Liver (tissue), 7 donors: ENCODE measurements at regions not wholly inside any gene's neighbourhood (a gene's known extent, or its start where the extent isn't known, plus 50 kb on each side); places are given as distances from the start of the nearest gene placed in this dataset.

Experiments
- DNase-seq: peaks from one replicate; pipeline ENCODE4 v3.0.0-alpha.2; 2017; ENCODE audit warnings: low spot score
- H3K27ac ChIP-seq, 2 donors: one replicate each; pipeline ENCODE4 v1.7.0; 2013; ENCODE audit warnings: inconsistent platforms in 2 of 2, low read length in 2 of 2, control low read depth in 1 of 2, low read depth in 1 of 2, mild to moderate bottlenecking in 1 of 2
- H3K27me3 ChIP-seq, 4 donors: one replicate each; pipeline versions ENCODE4 v1.6.1 to v1.7.0; 2013; ENCODE audit warnings: low read length in 3 of 4, inconsistent platforms in 1 of 4, mild to moderate bottlenecking in 1 of 4, moderate library complexity in 1 of 4; ENCODE audit not compliant: control insufficient read depth in 4 of 4, insufficient read depth in 4 of 4
- H3K36me3 ChIP-seq, 4 donors: one replicate each; pipeline versions ENCODE4 v1.6.1 to v1.7.0; 2013; ENCODE audit warnings: low read length in 3 of 4, mild to moderate bottlenecking in 3 of 4, low read depth in 1 of 4, moderate library complexity in 1 of 4; ENCODE audit not compliant: control insufficient read depth in 4 of 4, insufficient read depth in 3 of 4
- H3K4me1 ChIP-seq, 4 donors: one replicate each; pipeline versions ENCODE4 v1.6.1 to v1.7.0; 2013; ENCODE audit warnings: low read length in 3 of 4, mild to moderate bottlenecking in 3 of 4, moderate library complexity in 1 of 4; ENCODE audit not compliant: control insufficient read depth in 4 of 4, insufficient read depth in 4 of 4
- H3K4me3 ChIP-seq, 3 donors: one replicate each; pipeline versions ENCODE4 v1.6.1 to v1.7.0; 2013; ENCODE audit warnings: low read length in 3 of 3, control low read depth in 1 of 3, low read depth in 1 of 3, mild to moderate bottlenecking in 1 of 3
- H3K9ac ChIP-seq, 2 donors: one replicate each; pipeline ENCODE4 v1.7.0; 2013; ENCODE audit warnings: low read length in 2 of 2, mild to moderate bottlenecking in 2 of 2, moderate library complexity in 2 of 2, control low read depth in 1 of 2, low read depth in 1 of 2
- H3K9me3 ChIP-seq, 4 donors: one replicate each; pipeline versions ENCODE4 v1.6.1 to v1.7.0; 2013; ENCODE audit warnings: low read length in 3 of 4; ENCODE audit not compliant: control insufficient read depth in 4 of 4
- FOXA1 ChIP-seq: IDR thresholded peaks from 2 replicates; pipeline ENCODE4 v1.6.1; 2016; ENCODE audit warnings: antibody characterized with exemption
- FOXA2 ChIP-seq: IDR thresholded peaks from 2 replicates; pipeline ENCODE4 v1.6.1; 2016; ENCODE audit warnings: antibody characterized with exemption
- GABPA ChIP-seq, 2 donors: IDR thresholded peaks in 1 of 2; conservative IDR thresholded peaks in 1 of 2; 2 replicates each; pipeline ENCODE4 v1.6.1; 2016; ENCODE audit warnings: antibody characterized with exemption in 2 of 2, mild to moderate bottlenecking in 1 of 2, moderate library complexity in 1 of 2
- HNF4G ChIP-seq: IDR thresholded peaks from 2 replicates; pipeline ENCODE4 v1.6.1; 2016; ENCODE audit warnings: antibody characterized with exemption
- JUND ChIP-seq, 2 donors: IDR thresholded peaks; 2 replicates each; pipeline ENCODE4 v1.6.1; 2016; ENCODE audit warnings: antibody characterized with exemption in 2 of 2
- NR2F2 ChIP-seq: IDR thresholded peaks from 2 replicates; pipeline ENCODE4 v1.6.1; 2016; ENCODE audit warnings: antibody characterized with exemption
- RAD21 ChIP-seq, 2 donors: IDR thresholded peaks; 2 replicates each; pipeline ENCODE4 v1.6.1; 2016; ENCODE audit warnings: antibody characterized with exemption in 2 of 2, mild to moderate bottlenecking in 2 of 2
- RXRA ChIP-seq, 2 donors: IDR thresholded peaks; 2 replicates each; pipeline ENCODE4 v1.6.1; 2017 to 2018; ENCODE audit warnings: antibody characterized with exemption in 2 of 2, mild to moderate bottlenecking in 1 of 2
- SP1 ChIP-seq: IDR thresholded peaks from 2 replicates; pipeline ENCODE4 v1.6.1; 2018; ENCODE audit warnings: antibody characterized with exemption, mild to moderate bottlenecking
- TAF1 ChIP-seq: conservative IDR thresholded peaks from 2 replicates; pipeline ENCODE4 v1.6.1; 2016; ENCODE audit warnings: antibody characterized with exemption, mild to moderate bottlenecking
- YY1 ChIP-seq: IDR thresholded peaks from 2 replicates; pipeline ENCODE4 v1.6.1; 2016; ENCODE audit warnings: antibody characterized with exemption, mild to moderate bottlenecking
- WGBS: extraction: QIAGEN DNeasy Blood & Tissue Kit; methylation state at CpG from one replicate; pipeline ENCODE4 v1.1.7; 2013; 5-methylcytosine and 5-hydroxymethylcytosine counted together
- TF ChIP-seq, protein P1 (sequence below): IDR thresholded peaks from 2 replicates; pipeline ENCODE4 v1.6.1; 2016; ENCODE audit warnings: antibody characterized with exemption
- TF ChIP-seq, protein P2 (sequence below): IDR thresholded peaks from 2 replicates; pipeline ENCODE4 v1.6.1; 2016; ENCODE audit warnings: antibody characterized with exemption, mild to moderate bottlenecking
- TF ChIP-seq, protein P3 (sequence below): IDR thresholded peaks from 2 replicates; pipeline ENCODE4 v1.6.1; 2016; ENCODE audit warnings: antibody characterized with exemption
- donor health status: healthy.
- donor health status: healthy.
- donor health status: healthy.
- donor health status: healthy.

DNA sequence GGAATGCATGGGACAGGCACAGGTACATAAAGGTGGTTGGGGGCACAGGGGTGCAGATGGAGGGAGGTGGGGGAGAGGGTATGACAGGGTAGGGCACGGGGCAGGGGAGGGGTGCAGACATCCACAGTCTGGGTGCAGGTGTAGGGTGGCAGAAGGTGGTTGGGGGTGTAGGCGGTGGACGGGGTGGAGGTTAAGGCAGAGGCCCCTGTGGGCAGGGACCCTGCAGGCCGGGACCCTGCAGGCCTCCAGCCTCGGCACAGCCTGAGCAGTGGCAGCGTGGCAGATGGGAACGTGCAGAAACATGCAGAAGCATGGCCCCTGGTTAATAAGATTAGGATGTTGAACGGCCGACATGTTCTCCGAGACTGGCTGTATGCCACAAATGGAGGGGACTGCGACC lies 115.2 kb downstream of the RBFOX3 start:
- DNase-seq, result no peak
- WGBS, result 80% methylated on average over 11 of the region's 11 CpGs
- Histone ChIP-seq H3K4me1 (no peaks in the 10 kb centered on the region), H3K4me3 (no peak overlapping the region), H3K9me3 (peaks cover 0 to 3% (median under 1%) of the 10 kb centered on the region in 4 donors), H3K27ac (no peak overlapping the region), H3K27me3 (peaks cover 0 to 2% (median 0%) of the 10 kb centered on the region in 4 donors), H3K9ac (no peak overlapping the region), H3K36me3 (no peaks in the 10 kb centered on the region)
- no peak for TF ChIP-seq YY1
- TF ChIP-seq JUND (IDR thresholded peaks at IDR 0.05), result no peak
- no peak for TF ChIP-seq FOXA2
- TF ChIP-seq NR2F2, result no peak
- no peak for TF ChIP-seq RXRA (IDR thresholded peaks at IDR 0.05)
- TF ChIP-seq RAD21 (IDR thresholded peaks at IDR 0.05), result no peak
- TF ChIP-seq HNF4G, result no peak
- TF ChIP-seq SP1, result no peak
- TF ChIP-seq, protein P1, sequence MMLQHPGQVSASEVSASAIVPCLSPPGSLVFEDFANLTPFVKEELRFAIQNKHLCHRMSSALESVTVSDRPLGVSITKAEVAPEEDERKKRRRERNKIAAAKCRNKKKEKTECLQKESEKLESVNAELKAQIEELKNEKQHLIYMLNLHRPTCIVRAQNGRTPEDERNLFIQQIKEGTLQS, result no peak
- TF ChIP-seq TAF1, result no peak
- no peak for TF ChIP-seq GABPA (IDR thresholded peaks at IDR 0.05 in 1 of 2, conservative IDR thresholded peaks at IDR 0.05 in 1 of 2)
- TF ChIP-seq FOXA1, result no peak

DNA sequence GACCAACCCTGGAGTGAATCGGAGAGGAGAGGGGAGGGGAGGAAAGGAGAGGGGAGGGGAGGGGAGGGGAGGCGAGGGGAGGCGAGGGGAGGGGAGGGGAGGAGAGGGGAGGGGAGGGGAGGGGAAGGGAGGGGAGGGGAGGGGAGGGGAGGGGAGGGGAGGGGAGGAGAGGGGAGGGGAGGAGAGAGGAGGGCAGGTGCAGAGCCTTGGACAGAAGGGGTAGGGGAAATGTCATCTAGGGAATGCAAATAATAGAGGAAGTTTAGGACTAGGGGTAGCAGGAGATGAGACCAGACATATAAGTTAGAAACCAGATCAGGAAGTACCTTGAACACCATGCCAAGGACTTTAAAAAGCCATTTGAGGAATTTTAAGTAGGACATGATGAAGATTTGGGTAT lies 119.8 kb downstream of the RBFOX3 start:
- H3K9ac ChIP-seq, result no peak overlapping the region
- peaks cover 0 to 3% (median under 1%) of the 10 kb centered on the region in 4 donors for H3K9me3 ChIP-seq
- peaks cover 0 to 4% (median 0%) of the 10 kb centered on the region in 4 donors for H3K27me3 ChIP-seq
- H3K27ac ChIP-seq, result no peak overlapping the region
- 17% methylated on average over 1 of the region's 3 CpGs for whole genome bisulfite sequencing
- TF ChIP-seq, protein P2, sequence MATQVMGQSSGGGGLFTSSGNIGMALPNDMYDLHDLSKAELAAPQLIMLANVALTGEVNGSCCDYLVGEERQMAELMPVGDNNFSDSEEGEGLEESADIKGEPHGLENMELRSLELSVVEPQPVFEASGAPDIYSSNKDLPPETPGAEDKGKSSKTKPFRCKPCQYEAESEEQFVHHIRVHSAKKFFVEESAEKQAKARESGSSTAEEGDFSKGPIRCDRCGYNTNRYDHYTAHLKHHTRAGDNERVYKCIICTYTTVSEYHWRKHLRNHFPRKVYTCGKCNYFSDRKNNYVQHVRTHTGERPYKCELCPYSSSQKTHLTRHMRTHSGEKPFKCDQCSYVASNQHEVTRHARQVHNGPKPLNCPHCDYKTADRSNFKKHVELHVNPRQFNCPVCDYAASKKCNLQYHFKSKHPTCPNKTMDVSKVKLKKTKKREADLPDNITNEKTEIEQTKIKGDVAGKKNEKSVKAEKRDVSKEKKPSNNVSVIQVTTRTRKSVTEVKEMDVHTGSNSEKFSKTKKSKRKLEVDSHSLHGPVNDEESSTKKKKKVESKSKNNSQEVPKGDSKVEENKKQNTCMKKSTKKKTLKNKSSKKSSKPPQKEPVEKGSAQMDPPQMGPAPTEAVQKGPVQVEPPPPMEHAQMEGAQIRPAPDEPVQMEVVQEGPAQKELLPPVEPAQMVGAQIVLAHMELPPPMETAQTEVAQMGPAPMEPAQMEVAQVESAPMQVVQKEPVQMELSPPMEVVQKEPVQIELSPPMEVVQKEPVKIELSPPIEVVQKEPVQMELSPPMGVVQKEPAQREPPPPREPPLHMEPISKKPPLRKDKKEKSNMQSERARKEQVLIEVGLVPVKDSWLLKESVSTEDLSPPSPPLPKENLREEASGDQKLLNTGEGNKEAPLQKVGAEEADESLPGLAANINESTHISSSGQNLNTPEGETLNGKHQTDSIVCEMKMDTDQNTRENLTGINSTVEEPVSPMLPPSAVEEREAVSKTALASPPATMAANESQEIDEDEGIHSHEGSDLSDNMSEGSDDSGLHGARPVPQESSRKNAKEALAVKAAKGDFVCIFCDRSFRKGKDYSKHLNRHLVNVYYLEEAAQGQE, result no peak
- TF ChIP-seq TAF1, result no peak
- TF ChIP-seq RAD21 (IDR thresholded peaks at IDR 0.05), result no peak
- TF ChIP-seq YY1, result no peak
- TF ChIP-seq JUND (IDR thresholded peaks at IDR 0.05), result no peak
- TF ChIP-seq, protein P3, sequence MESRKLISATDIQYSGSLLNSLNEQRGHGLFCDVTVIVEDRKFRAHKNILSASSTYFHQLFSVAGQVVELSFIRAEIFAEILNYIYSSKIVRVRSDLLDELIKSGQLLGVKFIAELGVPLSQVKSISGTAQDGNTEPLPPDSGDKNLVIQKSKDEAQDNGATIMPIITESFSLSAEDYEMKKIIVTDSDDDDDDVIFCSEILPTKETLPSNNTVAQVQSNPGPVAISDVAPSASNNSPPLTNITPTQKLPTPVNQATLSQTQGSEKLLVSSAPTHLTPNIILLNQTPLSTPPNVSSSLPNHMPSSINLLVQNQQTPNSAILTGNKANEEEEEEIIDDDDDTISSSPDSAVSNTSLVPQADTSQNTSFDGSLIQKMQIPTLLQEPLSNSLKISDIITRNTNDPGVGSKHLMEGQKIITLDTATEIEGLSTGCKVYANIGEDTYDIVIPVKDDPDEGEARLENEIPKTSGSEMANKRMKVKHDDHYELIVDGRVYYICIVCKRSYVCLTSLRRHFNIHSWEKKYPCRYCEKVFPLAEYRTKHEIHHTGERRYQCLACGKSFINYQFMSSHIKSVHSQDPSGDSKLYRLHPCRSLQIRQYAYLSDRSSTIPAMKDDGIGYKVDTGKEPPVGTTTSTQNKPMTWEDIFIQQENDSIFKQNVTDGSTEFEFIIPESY, result no peak
- no peak for TF ChIP-seq RXRA (IDR thresholded peaks at IDR 0.05)
- TF ChIP-seq NR2F2, result no peak
- no peak for DNase-seq
- H3K4me3 ChIP-seq, result no peak overlapping the region
- no peaks in the 10 kb centered on the region for H3K4me1 ChIP-seq
- no peaks in the 10 kb centered on the region for H3K36me3 ChIP-seq
